ENCODE measurements at regions not wholly inside any gene's neighbourhood (a gene's known extent, or its start where the extent isn't known, plus 50 kb on each side); places are given as distances from the start of the nearest gene placed in this dataset.

DNA sequence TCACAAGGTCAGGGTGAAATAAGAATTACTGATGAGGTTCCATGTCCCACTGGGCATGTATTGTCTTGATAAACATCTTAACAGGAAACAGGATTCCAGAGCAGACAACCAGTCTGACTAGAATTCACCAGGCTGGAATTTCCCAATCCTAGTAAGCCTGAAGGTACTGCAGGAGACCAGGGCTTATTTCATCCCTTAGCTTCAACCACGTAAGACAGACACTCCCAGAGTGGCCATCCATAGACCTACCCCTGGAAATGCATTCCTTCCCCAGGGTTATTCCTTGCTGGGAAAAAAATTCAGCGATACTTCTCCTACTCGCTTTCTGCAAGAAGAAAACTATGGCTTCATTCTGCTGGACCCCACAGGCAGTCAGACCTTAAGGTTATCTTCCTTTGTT, 785.4 kb downstream of the NR2F1-AS1 start:
- Histone ChIP-seq H3K27ac (no peak overlapping the region), H3K9me3 (no peaks in the 10 kb centered on the region), H3K4me1 (no peaks in the 10 kb centered on the region), H3K36me3 (no peaks in the 10 kb centered on the region), H3K4me3 (no peak overlapping the region), H3K27me3 (no peaks in the 10 kb centered on the region)
- no peak for ATAC-seq
- intact Hi-C loops (cut with DNase I), result no loop called here
- WGBS (ENCODE audit: insufficient coverage, low coverage, low lambda C conversion rate, missing lambda C conversion rate), result 66% methylated on average over 2 of the region's 3 CpGs
- DNase-seq, result no peak
- TF ChIP-seq, protein P1, sequence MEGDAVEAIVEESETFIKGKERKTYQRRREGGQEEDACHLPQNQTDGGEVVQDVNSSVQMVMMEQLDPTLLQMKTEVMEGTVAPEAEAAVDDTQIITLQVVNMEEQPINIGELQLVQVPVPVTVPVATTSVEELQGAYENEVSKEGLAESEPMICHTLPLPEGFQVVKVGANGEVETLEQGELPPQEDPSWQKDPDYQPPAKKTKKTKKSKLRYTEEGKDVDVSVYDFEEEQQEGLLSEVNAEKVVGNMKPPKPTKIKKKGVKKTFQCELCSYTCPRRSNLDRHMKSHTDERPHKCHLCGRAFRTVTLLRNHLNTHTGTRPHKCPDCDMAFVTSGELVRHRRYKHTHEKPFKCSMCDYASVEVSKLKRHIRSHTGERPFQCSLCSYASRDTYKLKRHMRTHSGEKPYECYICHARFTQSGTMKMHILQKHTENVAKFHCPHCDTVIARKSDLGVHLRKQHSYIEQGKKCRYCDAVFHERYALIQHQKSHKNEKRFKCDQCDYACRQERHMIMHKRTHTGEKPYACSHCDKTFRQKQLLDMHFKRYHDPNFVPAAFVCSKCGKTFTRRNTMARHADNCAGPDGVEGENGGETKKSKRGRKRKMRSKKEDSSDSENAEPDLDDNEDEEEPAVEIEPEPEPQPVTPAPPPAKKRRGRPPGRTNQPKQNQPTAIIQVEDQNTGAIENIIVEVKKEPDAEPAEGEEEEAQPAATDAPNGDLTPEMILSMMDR (IDR thresholded peaks at IDR 0.05), result no peak
- TF ChIP-seq POLR2A (IDR thresholded peaks at IDR 0.05), result no peak

DNA sequence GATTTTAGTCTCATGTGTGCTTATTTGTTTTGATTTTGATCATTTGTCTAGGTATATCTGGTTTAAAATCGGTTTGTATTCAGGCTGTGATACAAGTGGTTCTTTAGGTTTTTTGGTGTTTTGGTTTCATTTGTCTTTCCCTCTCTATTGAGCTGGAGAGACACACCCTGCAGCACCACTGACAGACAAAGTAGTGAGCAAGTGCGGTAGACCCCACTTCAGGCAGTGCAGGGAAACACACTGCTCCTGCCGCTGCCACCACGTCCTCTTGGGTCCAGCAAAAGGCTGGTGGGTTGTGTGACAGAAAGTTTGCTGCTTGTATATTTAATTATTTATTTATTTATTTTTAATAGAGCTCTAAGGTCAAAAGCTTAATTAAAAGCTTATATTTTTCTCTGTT, 801.0 kb downstream of the NR2F1-AS1 start:
- WGBS (ENCODE audit: insufficient coverage, low coverage, low lambda C conversion rate, missing lambda C conversion rate), result 51% methylated on average over 4 of the region's 4 CpGs

DNA sequence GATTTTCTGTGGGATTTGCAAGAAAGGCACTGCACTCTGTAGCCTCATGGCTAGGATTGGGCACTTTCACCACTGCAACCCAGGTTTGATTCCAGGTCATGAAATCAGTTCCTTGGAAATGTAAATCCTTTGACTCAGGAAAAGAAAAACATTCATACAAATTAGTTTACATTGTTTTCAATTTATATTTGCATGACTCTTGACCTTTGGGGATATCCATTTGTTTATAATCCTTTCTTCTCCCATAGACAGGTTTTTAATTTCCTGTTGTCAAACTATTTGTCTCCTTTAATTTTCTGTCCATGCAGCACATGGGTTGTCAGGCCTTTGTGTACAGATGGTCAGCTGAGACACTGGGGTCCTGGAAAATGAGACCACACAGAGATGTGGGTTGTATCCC, 801.5 kb downstream of the NR2F1-AS1 start:
- Histone ChIP-seq H3K4me1 (no peaks in the 10 kb centered on the region), H3K27ac (no peak overlapping the region), H3K27me3 (no peaks in the 10 kb centered on the region), H3K4me3 (no peak overlapping the region), H3K9me3 (no peaks in the 10 kb centered on the region), H3K36me3 (no peaks in the 10 kb centered on the region)
- intact Hi-C loops (cut with DNase I), result no loop called here
- TF ChIP-seq, protein P1 (IDR thresholded peaks at IDR 0.05), result no peak
- TF ChIP-seq POLR2A (IDR thresholded peaks at IDR 0.05), result no peak
- no peak for DNase-seq
- no peak for ATAC-seq

More for the DNA sequence above, 801.0 kb downstream of the NR2F1-AS1 start:
- Histone ChIP-seq H3K4me3 (no peak overlapping the region), H3K4me1 (no peaks in the 10 kb centered on the region), H3K27me3 (no peaks in the 10 kb centered on the region), H3K9me3 (no peaks in the 10 kb centered on the region), H3K36me3 (no peaks in the 10 kb centered on the region), H3K27ac (no peak overlapping the region)
- ATAC-seq (no peak), DNase-seq (no peak)
- intact Hi-C loops (cut with DNase I), result no loop called here
- no peak for TF ChIP-seq POLR2A (IDR thresholded peaks at IDR 0.05)
- TF ChIP-seq, protein P1 (IDR thresholded peaks at IDR 0.05), result no peak

DNA sequence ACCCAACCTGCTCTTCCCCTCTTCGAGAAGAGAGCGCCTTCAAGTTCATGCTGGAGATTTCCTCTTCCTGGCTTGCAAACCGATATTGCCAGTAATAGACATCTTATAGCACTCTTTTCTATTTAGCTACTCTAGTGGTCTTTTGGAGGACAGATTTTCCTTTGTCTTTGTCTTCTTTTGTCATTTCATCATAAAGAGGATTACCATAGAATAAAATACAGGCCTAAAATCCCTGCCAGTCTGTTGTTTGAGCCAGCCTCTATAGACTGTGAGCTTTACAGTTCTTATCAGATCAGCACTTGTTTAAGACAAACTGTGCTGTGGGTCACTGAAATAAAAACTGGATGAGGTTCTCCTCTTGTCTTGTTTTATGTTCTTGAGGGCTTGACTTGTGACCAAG, 802.8 kb downstream of the NR2F1-AS1 start:
- no peak for TF ChIP-seq POLR2A (IDR thresholded peaks at IDR 0.05)
- TF ChIP-seq, protein P1 (IDR thresholded peaks at IDR 0.05), result no peak
- WGBS (ENCODE audit: insufficient coverage, low coverage, low lambda C conversion rate, missing lambda C conversion rate), result 93% methylated on average over 3 of the region's 3 CpGs
- Histone ChIP-seq H3K4me3 (no peak overlapping the region), H3K36me3 (no peaks in the 10 kb centered on the region), H3K27me3 (no peaks in the 10 kb centered on the region), H3K4me1 (no peaks in the 10 kb centered on the region), H3K27ac (no peak overlapping the region), H3K9me3 (no peaks in the 10 kb centered on the region)
- intact Hi-C loops (cut with DNase I), result no loop called here
- ATAC-seq (no peak), DNase-seq (no peak)

DNA sequence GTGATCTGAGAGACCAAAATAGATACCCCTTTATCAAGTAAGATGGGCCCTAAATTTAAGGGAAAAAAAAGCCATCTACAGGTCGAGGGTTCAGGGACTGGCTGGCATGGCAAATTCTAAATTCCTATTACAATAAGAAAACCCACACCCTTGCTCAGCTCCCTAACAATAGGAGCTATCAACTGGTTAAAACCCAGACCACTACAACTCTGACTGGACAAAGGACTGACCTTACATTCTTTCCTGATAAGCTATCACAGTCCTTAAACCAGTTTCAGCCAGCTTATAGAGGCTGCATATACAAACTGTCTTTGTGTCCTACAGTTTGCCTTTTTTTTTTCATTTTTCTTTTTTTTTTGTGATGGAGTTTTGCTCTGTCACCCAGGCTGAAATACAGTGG, 803.6 kb downstream of the NR2F1-AS1 start:
- DNase-seq, result no peak
- Histone ChIP-seq H3K27me3 (no peaks in the 10 kb centered on the region), H3K4me1 (no peaks in the 10 kb centered on the region), H3K9me3 (no peaks in the 10 kb centered on the region), H3K36me3 (no peaks in the 10 kb centered on the region), H3K4me3 (no peak overlapping the region), H3K27ac (no peak overlapping the region)
- 18% methylated on average over 1 of the region's 1 CpG for WGBS (ENCODE audit: insufficient coverage, low coverage, low lambda C conversion rate, missing lambda C conversion rate)
- intact Hi-C loops (cut with DNase I), result no loop called here
- TF ChIP-seq POLR2A (IDR thresholded peaks at IDR 0.05), result no peak
- TF ChIP-seq, protein P1 (IDR thresholded peaks at IDR 0.05), result no peak
- ATAC-seq, result no peak
